GM18519 (cell line): ENCODE measurements at regions not wholly inside any gene's neighbourhood (a gene's known extent, or its start where the extent isn't known, plus 50 kb on each side); places are given as distances from the start of the nearest gene placed in this dataset.

Experiments
- ATAC-seq: cut with Tn5 transposase; IDR thresholded peaks from one replicate; pipeline ENCODE4 v1.9.1; 2021; ENCODE audit warnings: mild to moderate bottlenecking, moderate library complexity; ENCODE audit not compliant: unreplicated experiment, low FRiP score

DNA sequence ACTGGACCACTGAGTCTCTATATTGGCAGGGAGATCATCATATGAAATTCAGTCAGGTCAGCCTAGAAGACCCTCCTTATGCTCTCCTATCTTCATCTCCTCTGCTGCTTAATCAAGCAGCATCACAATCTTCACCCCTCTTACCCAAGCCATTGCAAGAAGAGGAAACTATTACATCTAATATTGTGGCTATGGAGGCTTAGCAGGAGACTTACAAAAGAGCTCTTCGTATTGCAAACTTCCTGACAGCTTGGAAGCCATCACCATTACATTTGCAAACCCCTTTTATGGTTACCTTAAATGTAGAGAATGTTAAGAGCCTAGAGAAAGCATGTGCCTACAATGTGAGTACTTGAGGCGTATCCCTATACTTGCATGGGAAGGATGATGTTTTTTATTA, 87.2 kb upstream of the STXBP5 start:
- ATAC-seq = no peak

DNA sequence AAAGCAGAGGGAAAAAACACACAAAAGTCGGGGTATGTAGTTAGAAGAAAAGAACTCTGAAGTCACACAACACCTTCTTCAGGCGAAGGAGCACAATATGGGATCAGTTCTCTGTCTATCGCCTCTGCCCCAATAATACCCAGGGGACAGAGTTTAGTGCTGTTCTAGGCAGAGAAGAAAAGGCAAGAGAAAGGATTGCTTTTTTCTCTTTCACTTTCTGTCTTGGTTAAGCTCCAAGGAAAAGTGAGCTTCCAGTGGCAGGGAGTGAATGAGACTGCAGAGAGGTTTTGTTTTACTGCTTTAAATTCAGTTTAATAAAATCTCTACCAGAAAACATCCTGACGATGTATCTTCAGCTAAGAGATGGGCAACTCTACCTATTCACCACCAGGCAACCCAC, 86.6 kb upstream of the STXBP5 start:
- ATAC-seq = no peak

DNA sequence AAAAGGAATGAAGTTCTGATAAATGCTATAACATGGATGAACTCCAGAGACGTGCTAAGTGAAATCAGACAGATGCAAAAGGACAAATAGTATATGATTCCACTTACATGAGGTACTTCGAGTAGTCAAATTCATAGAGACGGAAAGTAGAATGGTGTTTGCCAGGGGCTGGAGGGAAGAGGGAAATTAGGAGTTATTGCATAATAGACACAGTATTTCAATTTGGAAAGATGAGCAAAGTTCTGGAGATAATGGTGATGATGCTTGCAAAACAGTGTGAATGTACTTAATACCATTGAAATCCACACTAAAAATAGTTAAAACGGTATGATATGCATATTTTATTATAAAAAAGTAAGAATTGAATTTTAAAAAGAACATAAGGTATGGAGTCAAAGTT, 84.9 kb upstream of the STXBP5 start:
- no peak for ATAC-seq

DNA sequence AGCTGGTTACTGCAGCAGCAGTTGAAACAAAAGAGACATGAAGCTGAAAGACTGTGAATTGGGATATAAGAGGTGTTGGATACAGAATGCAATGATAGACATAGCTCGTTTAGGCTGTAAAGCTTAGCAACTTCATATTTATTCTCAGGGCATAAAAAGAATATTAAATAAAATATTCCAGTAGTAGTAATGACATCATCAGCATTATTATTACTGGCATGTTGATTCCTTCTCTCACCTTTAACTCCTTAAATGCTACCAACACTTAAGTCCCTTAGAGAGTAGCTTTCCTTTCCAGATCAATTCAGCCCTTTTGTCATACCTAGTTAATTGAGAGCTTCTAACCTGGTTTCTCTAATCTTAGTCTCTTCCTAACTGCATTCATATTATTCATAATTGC, 81.4 kb upstream of the STXBP5 start:
- no peak for ATAC-seq

DNA sequence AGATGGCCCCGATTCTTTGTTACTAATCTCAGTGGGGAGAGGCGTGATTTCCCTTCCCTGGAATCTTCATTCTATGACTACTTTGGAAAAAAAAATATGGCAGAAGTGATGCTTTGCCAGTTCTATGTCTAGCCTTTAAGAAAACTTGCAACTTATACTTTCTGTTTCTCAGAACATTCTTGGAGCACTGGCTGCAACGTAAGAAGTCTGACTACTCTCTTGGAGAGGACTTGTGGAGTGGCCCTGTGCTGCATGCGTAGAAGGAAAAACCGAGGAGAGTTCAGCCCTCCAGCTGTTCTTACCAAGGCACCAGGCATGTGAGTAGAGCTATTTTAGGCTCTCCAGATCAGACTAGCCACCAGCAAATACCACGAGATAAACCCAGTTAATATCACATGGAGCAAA, 77.6 kb upstream of the STXBP5 start:
- no peak for ATAC-seq

DNA sequence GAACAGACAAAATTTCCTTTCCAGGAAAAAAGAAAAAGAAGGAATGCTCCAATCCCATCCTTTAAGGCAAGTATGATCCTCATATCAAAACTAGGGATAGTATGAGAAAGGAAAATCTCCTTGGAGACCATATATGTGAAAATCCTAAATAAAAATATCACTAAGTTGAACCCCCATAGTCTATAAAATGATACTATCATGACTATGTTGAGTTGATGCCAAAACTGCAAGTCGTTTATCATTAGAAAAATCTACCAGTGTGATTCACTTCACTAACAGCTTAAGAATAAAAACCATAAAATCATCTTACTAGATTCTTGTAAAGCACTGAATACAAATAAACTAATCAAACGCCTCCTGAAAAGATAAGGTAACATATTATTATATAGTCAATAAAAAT, 76.6 kb upstream of the STXBP5 start:
- no peak for ATAC-seq

DNA sequence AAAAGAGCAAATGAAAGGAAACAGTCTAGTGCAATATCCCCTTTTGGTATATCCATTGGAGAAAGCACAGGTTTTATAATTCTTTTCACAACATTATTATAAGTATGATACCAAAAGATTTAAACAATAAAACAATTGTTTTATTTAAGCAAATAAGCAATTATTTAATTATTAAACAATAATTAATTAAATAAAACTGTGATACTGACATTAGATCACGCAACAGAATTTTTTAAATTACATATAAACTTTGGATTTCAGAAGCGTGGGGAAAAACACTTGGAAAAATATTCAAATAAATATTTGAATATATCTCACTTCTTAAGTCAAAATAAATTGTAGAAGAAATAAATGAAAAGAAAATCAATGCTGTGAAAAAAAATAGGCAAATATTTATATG, 76.2 kb upstream of the STXBP5 start:
- no peak for ATAC-seq

DNA sequence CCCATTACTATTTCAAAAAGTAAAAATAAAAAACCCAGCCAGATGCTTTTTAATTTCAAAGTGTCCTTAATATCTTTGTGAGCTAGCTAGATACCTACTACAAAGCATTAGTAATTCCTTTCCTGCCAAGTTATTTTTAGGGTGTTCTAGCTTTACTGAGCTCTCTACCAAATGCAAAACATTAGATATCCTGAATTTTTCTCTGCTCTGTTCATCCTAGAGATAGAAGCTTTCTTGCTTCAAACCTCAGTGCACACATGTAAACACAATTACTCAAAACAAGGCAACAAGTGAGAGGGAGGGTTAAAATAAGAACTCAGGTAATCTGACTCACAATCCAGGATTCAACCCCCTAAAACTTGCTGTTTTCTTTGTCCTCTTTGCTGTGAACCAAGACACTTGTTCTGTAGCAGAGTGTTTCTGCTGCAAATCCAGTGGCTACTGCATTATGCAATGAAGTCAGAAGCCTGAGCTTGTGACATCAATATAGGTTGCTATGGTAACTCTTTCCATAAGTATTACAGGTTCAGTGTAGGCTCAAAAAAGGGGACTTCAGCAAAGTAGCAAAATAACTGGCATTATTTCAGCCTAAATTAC, 72.6 kb upstream of the STXBP5 start:
- no peak for ATAC-seq

DNA sequence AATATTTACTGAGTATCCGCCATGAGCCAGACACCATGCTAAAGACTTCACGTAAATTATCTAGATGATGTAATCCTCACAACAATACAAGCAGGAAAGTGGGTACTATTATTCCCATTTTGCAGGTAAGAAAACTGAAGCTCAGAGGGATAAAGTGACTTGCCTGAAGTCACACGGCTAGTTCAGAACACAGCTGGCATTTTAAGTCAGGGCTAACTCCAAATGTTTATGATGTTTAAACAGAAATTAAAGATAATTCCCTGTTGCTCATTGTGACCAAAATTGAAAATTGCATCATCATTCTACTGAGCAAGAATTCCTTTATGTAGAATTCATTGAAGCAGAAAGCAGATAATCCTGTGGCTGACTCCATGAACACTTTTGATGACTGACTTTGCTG, 71.3 kb upstream of the STXBP5 start:
- ATAC-seq = no peak

DNA sequence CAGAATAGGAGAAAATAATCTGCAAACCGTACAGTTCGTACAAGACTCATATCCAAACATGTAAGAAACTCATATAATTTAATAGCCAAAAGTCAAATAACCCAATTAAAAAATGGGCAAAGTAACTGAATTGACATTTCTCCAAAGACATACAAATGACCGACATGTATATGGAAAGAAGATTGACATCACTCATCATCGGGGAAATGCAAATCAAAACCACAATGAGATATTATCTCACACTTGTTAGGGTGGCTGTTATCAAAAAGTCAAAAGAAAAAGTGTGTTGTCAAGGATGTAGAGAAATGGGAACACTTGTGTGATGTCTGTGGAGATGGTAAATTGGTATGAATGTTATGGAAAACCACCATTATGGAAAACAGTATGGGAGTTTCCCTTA, 70.5 kb upstream of the STXBP5 start:
- ATAC-seq = no peak

DNA sequence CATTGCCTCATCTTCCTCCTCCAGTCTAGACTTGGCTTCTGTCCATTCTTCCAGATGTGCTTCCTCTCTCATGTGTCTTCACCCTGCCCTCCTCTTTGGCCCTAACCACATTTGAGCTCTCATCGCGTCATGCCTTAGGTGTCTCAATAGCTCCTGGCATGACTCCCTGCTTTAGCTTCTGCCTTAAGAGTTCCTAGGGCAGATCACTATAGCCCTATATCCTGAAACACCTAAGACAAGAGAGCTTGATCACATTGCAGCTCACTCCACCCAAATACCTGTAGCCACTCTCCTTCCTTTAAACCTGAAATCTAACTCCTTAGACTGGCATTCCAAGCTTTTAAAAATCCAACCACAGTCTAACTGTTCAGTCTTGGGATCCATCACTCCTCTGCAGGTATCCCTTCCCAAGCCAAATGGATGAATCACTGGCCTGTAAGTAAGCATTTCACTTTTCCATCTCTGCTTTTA, 69.0 kb upstream of the STXBP5 start:
- ATAC-seq = no peak

DNA sequence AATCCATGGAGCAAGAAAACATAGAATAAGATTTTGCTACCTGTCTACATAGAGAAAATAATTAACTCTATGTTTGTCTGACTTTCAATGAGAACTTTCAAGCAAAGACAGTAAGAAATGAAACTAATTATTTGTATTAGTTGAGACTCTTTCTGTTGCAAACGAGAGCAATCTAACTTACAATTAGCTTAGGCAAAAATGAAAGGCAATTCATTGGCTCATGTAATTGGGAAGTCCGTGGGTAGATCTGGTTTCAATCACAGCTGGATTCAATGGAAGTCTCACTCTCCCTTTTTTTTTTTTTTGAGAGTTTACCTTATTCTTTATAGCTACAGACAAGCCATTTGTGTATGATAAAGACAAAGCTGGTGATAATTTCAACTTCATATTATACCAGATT, 68.2 kb upstream of the STXBP5 start:
- no peak for ATAC-seq

DNA sequence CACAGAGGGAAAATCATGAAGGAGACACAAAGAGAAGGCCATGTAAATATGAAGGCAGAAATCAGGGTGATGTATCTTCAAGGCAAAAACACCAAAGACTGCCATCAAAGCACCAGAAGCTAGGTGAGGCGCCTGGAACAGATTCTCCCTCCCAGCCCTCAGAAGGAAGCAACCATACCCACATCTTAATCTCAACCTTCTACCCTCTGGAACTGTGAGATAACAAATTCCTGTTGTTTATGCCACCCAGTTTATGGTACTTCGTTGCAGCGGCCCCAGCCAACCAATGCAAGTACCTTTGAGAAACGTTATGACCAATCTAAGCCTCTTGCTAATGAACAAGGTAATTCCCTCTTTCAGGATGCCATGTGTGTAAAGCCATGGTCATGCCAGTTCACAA, 66.2 kb upstream of the STXBP5 start:
- no peak for ATAC-seq

DNA sequence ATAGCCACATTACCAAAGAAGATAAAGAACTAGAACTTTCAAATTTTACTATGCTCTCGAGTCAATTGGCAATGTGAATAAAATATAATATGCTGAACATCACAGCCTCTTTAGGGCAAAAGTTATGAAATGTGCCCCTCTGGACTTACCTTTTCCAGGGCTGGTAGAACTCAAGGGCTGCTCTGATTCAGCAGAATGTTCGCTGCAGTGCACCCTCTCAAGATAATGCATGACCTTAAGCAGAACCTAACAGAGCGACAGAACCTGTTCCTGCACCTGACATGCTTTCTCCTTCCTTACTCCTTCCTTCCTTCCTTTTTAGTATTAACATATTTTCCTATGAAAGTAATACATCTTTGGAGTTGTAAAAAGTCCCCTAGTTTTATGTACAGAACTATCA, 65.4 kb upstream of the STXBP5 start:
- no peak for ATAC-seq

DNA sequence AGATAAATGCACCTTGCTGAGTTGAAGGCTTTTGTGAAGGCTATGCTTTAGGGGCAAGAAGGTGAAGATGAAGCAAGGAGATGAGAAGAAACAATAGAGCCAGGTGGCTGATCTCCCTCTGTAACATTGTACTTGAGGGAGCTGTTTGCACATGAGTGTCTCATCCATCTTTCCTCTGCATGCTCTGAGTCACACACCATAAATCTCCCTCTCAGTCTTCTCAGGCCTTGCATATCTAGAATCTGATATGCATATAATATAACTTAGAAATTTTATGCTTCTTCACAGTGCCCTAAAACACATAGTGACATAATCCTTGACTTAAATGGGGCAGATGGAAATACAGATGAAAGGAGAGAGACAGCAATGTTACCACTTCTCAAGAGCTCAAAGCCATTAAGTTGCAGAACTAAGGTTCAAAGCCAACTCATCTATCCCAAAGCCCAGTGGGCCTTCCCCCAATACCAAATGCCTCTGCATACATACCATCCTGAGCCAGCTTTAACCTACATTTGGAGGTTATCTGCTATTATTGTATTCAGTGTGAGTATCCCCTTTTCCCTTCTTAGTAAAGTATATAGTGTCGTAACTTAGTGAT, 62.4 kb upstream of the STXBP5 start:
- ATAC-seq = no peak

DNA sequence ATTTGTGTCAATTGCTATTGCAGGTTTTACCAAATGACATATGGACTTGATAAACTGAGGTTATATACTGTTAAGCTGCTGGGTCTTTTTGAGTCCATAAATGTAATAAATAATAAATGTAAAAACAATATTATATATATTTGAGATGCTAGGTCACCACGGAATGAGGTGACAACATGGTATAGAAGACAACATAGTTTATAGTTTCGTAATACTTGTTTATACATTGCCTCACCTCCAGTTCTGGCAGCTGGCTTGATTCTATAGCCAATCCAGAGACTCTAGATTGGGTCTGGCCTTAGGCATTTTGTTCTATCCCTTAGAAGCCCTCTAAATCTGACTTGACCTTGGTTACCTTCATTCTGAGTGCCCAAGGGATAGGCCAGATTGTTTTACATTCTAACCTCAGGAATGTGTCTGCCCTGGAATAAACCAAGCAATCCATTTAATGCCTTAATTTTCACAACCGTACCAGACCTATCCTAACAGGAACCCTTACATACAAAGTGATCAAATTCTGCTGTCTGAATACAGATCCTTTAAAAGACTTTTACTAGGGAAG, 61.5 kb upstream of the STXBP5 start:
- ATAC-seq = no peak

DNA sequence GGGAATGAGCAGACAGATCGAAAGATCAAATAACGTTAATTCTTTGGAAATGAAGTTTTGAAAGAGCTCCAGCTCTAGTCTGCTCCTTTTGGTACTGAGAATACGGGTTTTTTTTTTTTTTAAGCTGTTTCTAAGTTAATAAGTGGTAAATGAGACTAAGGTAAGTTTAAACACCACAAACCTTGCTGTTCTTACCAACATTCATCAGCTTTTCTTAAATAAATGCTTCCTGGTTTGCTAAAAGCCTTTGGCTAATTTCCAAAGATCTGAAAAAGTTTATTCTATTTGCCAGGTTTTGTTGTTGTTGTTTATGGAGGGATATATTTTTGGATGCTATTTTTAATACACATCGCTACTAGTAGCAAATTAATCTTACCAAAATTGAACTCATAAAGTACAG, 55.1 kb upstream of the STXBP5 start:
- no peak for ATAC-seq

DNA sequence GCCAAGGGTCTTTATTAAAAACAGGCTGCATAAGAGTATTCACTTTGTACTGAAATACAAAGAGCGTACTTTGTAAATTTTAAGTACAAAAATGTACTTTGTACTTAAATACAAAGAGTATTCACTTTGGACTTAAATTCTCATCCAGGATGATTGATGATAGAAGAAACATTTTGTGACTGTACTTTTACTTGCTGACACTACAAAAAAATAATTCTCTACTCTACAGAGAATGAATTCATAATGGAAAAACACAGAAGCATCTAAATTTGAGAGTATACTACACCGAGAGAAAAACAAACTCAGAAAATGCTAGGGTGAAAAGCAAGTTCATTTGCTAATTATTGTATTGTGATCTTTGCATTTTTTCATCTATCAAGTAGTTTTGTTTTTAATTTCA, 54.4 kb upstream of the STXBP5 start:
- no peak for ATAC-seq

DNA sequence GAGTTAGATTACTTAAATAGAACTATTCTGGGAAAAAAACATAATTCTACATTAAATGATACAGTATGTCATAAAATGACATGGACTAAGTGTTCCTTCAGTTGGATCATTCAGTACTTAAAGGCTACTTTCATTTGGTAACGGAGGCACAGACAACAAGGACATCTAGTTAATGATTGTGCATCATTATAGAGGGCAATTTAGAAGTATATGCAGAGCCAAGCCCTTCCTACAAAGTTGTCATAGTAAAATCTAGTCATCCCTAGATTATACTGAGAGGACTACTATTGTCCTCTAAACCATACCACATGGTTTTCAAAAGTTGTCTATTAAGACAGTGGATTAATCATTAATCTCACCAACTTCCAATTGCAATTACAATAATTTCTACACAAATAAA, 53.9 kb upstream of the STXBP5 start:
- ATAC-seq = no peak
